SK-N-SH (cell line): ENCODE measurements at regions not wholly inside any gene's neighbourhood (a gene's known extent, or its start where the extent isn't known, plus 50 kb on each side); places are given as distances from the start of the nearest gene placed in this dataset.

Experiments used
- CTCF ChIA-PET: fragments of 300-600, 350-600 bp; formaldehyde crosslinking; extraction: SDS; loops from one replicate; lab custom pipeline; 2021; lab: Yijun Ruan, JAX
- POLR2A ChIA-PET: fragments of 350-600 bp; sonication (Branson Sonifier 250); formaldehyde crosslinking; extraction: SDS; loops from one replicate; lab custom pipeline; 2020; ENCODE audit warnings: antibody characterized with exemption, inconsistent platforms; lab: Yijun Ruan, JAX
- DNase-seq: peaks from one replicate; pipeline ENCODE4 v3.0.0; 2012
- H2AFZ ChIP-seq: fragments of 200-600 bp; sonication (generic); 2 replicates; pipeline ENCODE4 v1.8.1; 2016; ENCODE audit warnings: antibody characterized with exemption, mild to moderate bottlenecking, low read depth
- H3F3A ChIP-seq: fragments of 200-600 bp; sonication (generic); replicated peaks from 2 replicates; pipeline ENCODE3; 2016; ENCODE audit warnings: antibody characterized with exemption, mild to moderate bottlenecking; ENCODE audit not compliant: insufficient read depth
- H3K27ac ChIP-seq, 2 experiments: fragments of 200-500 bp in 1 of 2; fragments of 200-600 bp in 1 of 2; sonication (Bioruptor generic) in 1 of 2; sonication (generic), shearing (Covaris generic) in 1 of 2; 2 replicates each; pipeline versions ENCODE4 v1.5.1 to v1.6.1; 2014 to 2016; ENCODE audit warnings: low read depth in 2 of 2, inconsistent platforms in 1 of 2, low read length in 1 of 2, mild to moderate bottlenecking in 1 of 2, mixed read lengths in 1 of 2
- H3K27me3 ChIP-seq: fragments of 200-600 bp; sonication (generic), shearing (Covaris generic); 2 replicates; pipeline ENCODE4 v1.6.1; 2016; ENCODE audit warnings: mixed run types; ENCODE audit not compliant: insufficient read depth
- H3K36me3 ChIP-seq, 2 experiments: fragments of 200-500 bp in 1 of 2; fragments of 200-600 bp in 1 of 2; sonication (Bioruptor generic) in 1 of 2; sonication (generic) in 1 of 2; replicated peaks in 1 of 2; 2 replicates each; pipeline versions ENCODE3 to v1.5.1; 2014 to 2016; ENCODE audit warnings: low read length in 1 of 2, mild to moderate bottlenecking in 1 of 2; ENCODE audit not compliant: insufficient read depth in 2 of 2, control insufficient read depth in 1 of 2
- H3K4me1 ChIP-seq, 2 experiments: fragments of 200-500 bp in 1 of 2; fragments of 200-600 bp in 1 of 2; sonication (Bioruptor generic) in 1 of 2; sonication (generic), shearing (Covaris generic) in 1 of 2; 2 replicates each; pipeline versions ENCODE4 v1.5.1 to v1.6.1; 2014 to 2016; ENCODE audit warnings: low read depth in 1 of 2, low read length in 1 of 2, mixed run types in 1 of 2; ENCODE audit not compliant: insufficient read depth in 2 of 2, control insufficient read depth in 1 of 2
- H3K4me2 ChIP-seq: fragments of 200-600 bp; sonication (generic), shearing (Covaris generic); 2 replicates; pipeline ENCODE4 v1.6.1; 2017; ENCODE audit warnings: mixed run types
- H3K4me3 ChIP-seq, 2 experiments: fragments of 200-500 bp in 1 of 2; fragments of 200-600 bp in 1 of 2; sonication (Bioruptor generic) in 1 of 2; sonication (generic), shearing (Covaris generic) in 1 of 2; 2 replicates each; pipeline versions ENCODE4 v1.5.1 to v1.8.1; 2014 to 2016; ENCODE audit warnings: low read depth in 2 of 2, inconsistent platforms in 1 of 2, low read length in 1 of 2, mild to moderate bottlenecking in 1 of 2, mixed read lengths in 1 of 2, moderate library complexity in 1 of 2
- H3K79me2 ChIP-seq: fragments of 200-600 bp; sonication (generic); 2 replicates; pipeline ENCODE4 v1.8.1; 2017; ENCODE audit warnings: mild to moderate bottlenecking; ENCODE audit not compliant: insufficient read depth
- H3K9ac ChIP-seq: fragments of 200-600 bp; sonication (generic); 2 replicates; pipeline ENCODE4 v1.6.1; 2017; ENCODE audit warnings: mixed run types
- H3K9me2 ChIP-seq: fragments of 200-600 bp; sonication (generic); 2 replicates; pipeline ENCODE4 v1.6.1; 2017; ENCODE audit warnings: mixed run types
- H3K9me3 ChIP-seq: fragments of 200-600 bp; sonication (generic); 2 replicates; pipeline ENCODE4 v1.6.1; 2017; ENCODE audit warnings: mixed run types, mild to moderate bottlenecking, moderate library complexity
- H4K20me1 ChIP-seq: fragments of 200-600 bp; sonication (generic); 2 replicates; pipeline ENCODE4 v1.6.1; 2017; ENCODE audit warnings: mild to moderate bottlenecking, mixed run types; ENCODE audit not compliant: insufficient read depth
- CHD2 ChIP-seq: fragments of 150-350 bp; IDR thresholded peaks from 2 replicates; pipeline ENCODE4 v1.6.1; 2018; ENCODE audit warnings: low read length; ENCODE audit not compliant: partially characterized antibody
- EP300 ChIP-seq, 2 experiments: IDR thresholded peaks; 2 replicates each; pipeline versions ENCODE4 v1.4.0 to v1.6.1; 2012; ENCODE audit warnings: borderline replicate concordance in 1 of 2, low read depth in 1 of 2, low read length in 1 of 2
- FOSL2 ChIP-seq: IDR thresholded peaks from 2 replicates; pipeline ENCODE4 v1.4.0; 2012; ENCODE audit warnings: low read depth, mild to moderate bottlenecking, moderate library complexity, borderline replicate concordance
- FOXM1 ChIP-seq: IDR thresholded peaks from 2 replicates; pipeline ENCODE4 v1.4.0; 2012; ENCODE audit warnings: low read depth, mild to moderate bottlenecking
- GABPA ChIP-seq: IDR thresholded peaks from 2 replicates; pipeline ENCODE4 v1.4.0; 2012; ENCODE audit warnings: low read depth, mild to moderate bottlenecking
- GATA2 ChIP-seq: sonication (generic); formaldehyde crosslinking; IDR thresholded peaks from 2 replicates; pipeline ENCODE4 v1.5.0; 2020; ENCODE audit warnings: mild to moderate bottlenecking, missing genetic modification reagents
- MEF2A ChIP-seq: IDR thresholded peaks from 2 replicates; pipeline ENCODE4 v1.4.0; 2012; ENCODE audit warnings: low read depth, borderline replicate concordance
- NFIC ChIP-seq: IDR thresholded peaks from 2 replicates; pipeline ENCODE4 v1.4.0; 2012; ENCODE audit warnings: borderline replicate concordance
- RCOR1 ChIP-seq: fragments of 150-350 bp; IDR thresholded peaks from 2 replicates; pipeline ENCODE4 v1.6.1; 2017; ENCODE audit warnings: antibody characterized with exemption, low read length
- RXRA ChIP-seq: IDR thresholded peaks from 2 replicates; pipeline ENCODE4 v1.4.0; 2012; ENCODE audit warnings: low read depth, mild to moderate bottlenecking, borderline replicate concordance
- SIN3A ChIP-seq: IDR thresholded peaks from 2 replicates; pipeline ENCODE4 v1.6.1; 2012; ENCODE audit warnings: low read depth, mild to moderate bottlenecking, low read length, moderate library complexity, borderline replicate concordance
- TCF12 ChIP-seq: IDR thresholded peaks from 2 replicates; pipeline ENCODE4 v1.4.0; 2012
- TEAD4 ChIP-seq: IDR thresholded peaks from 2 replicates; pipeline ENCODE4 v1.4.0; 2012; ENCODE audit warnings: mild to moderate bottlenecking, borderline replicate concordance; ENCODE audit not compliant: insufficient read depth
- WGBS: methylation state at CpG from one replicate; pipeline ENCODE4 v1.1.6; 2017; ENCODE audit warnings: low lambda C conversion rate; 5-methylcytosine and 5-hydroxymethylcytosine counted together
- TF ChIP-seq, protein P1 (sequence below): IDR thresholded peaks from 2 replicates; pipeline ENCODE4 v1.6.1; 2012; ENCODE audit warnings: mild to moderate bottlenecking, low read depth, low read length, moderate library complexity
- TF ChIP-seq, protein P2 (sequence below): fragments of 150-350 bp; IDR thresholded peaks from 2 replicates; pipeline ENCODE4 v1.6.1; 2017; ENCODE audit warnings: antibody characterized with exemption, low read length, low read depth, borderline replicate concordance

DNA sequence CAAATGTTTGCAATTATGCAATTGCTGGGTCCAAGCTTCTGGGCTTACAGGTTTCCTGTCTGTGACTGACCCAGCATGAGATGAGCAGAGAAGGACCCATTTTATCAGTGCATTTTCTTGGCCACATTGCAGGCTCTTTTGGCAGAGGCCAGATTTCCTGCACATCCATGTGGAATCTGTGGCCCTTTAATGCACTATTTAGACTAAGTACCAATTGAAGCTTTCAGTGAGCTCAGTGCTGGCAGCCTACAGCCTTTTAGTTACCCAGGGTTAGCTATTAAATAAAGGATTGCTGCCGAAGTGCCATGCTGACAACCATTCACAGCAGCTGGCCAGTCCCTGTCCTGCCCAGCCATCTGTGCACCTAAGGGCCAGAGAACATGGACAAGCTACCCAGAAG, 165.0 kb downstream of the ANKRD30B start (continued):
- TF ChIP-seq NFIC: no peak
- no peak for TF ChIP-seq FOXM1
- TF ChIP-seq, protein P1, sequence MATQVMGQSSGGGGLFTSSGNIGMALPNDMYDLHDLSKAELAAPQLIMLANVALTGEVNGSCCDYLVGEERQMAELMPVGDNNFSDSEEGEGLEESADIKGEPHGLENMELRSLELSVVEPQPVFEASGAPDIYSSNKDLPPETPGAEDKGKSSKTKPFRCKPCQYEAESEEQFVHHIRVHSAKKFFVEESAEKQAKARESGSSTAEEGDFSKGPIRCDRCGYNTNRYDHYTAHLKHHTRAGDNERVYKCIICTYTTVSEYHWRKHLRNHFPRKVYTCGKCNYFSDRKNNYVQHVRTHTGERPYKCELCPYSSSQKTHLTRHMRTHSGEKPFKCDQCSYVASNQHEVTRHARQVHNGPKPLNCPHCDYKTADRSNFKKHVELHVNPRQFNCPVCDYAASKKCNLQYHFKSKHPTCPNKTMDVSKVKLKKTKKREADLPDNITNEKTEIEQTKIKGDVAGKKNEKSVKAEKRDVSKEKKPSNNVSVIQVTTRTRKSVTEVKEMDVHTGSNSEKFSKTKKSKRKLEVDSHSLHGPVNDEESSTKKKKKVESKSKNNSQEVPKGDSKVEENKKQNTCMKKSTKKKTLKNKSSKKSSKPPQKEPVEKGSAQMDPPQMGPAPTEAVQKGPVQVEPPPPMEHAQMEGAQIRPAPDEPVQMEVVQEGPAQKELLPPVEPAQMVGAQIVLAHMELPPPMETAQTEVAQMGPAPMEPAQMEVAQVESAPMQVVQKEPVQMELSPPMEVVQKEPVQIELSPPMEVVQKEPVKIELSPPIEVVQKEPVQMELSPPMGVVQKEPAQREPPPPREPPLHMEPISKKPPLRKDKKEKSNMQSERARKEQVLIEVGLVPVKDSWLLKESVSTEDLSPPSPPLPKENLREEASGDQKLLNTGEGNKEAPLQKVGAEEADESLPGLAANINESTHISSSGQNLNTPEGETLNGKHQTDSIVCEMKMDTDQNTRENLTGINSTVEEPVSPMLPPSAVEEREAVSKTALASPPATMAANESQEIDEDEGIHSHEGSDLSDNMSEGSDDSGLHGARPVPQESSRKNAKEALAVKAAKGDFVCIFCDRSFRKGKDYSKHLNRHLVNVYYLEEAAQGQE: no peak
- TF ChIP-seq, protein P2, sequence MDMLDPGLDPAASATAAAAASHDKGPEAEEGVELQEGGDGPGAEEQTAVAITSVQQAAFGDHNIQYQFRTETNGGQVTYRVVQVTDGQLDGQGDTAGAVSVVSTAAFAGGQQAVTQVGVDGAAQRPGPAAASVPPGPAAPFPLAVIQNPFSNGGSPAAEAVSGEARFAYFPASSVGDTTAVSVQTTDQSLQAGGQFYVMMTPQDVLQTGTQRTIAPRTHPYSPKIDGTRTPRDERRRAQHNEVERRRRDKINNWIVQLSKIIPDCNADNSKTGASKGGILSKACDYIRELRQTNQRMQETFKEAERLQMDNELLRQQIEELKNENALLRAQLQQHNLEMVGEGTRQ: no peak
- TF ChIP-seq GATA2 (CRISPR knock-in tag): no peak
- TF ChIP-seq SIN3A: no peak
- TF ChIP-seq RXRA: no peak

DNA sequence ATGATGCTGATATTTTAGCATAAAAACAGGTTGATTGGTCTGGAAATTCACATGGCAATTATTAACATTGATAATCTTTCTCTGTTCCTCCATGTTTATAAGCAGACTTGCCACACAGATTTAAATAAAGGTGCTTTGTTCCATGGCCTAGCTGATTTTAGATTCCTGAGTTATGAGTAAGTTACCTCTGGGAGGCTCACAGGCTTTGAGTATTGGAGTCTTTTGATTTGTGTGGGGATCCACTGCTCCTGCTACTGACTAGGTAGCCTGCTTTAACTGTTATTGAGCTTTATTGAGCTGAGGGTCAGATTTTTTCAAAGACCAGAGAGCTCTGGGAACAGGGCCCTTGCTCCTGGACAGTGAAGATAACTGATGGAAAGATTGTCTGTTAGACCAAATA, 166.1 kb downstream of the ANKRD30B start:
- H3K9me3 ChIP-seq: no peaks in the 10 kb centered on the region
- no peaks in the 10 kb centered on the region for H3K9me2 ChIP-seq
- no peak overlapping the region for H2AFZ ChIP-seq
- H3K9ac ChIP-seq: no peak overlapping the region
- no peak for DNase-seq
- no peaks in the 10 kb centered on the region for H3F3A ChIP-seq
- H3K36me3 ChIP-seq: no peaks in the 10 kb centered on the region
- TF ChIP-seq GABPA (no peak), MEF2A (no peak), SIN3A (no peak), NFIC (no peak)
- no peak overlapping the region for H3K4me2 ChIP-seq
- ChIA-PET CTCF (no interaction called here), POLR2A (no interaction called here)
- no peaks in the 10 kb centered on the region for H3K4me1 ChIP-seq
- H3K4me3 ChIP-seq: no peak overlapping the region
- no peaks in the 10 kb centered on the region for H3K79me2 ChIP-seq
- H3K27ac ChIP-seq: no peak overlapping the region
- H3K27me3 ChIP-seq: no peaks in the 10 kb centered on the region; the same call in 1 of the 2 replicates
- no peaks in the 10 kb centered on the region for H4K20me1 ChIP-seq

DNA sequence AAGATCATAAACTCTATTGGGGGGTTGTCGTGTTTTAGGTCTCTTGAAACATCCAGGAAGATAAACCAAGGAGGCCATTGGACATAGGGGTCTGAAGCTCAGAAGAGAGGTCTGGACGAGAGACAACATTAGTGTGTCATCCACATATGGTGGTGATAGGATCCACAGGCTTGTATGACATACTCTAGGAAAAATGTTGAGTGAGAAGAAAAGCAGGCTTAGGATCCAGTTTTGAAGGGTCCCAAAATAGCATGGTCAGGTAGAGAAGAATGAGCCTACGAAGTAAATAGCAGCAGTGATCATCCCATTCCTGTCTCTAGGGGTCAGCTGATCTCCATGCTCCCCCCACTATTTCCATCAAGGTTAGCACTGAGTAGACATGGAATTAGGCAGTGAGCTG, 166.8 kb downstream of the ANKRD30B start:
- Histone ChIP-seq H3K36me3 (no peaks in the 10 kb centered on the region), H3K4me1 (no peaks in the 10 kb centered on the region), H3K9me3 (no peaks in the 10 kb centered on the region), H4K20me1 (no peaks in the 10 kb centered on the region), H3K27ac (no peak overlapping the region), H3K4me3 (no peak overlapping the region), H3K9ac (no peak overlapping the region), H3K27me3 (no peaks in the 10 kb centered on the region; the same call in 1 of the 2 replicates), H3F3A (no peaks in the 10 kb centered on the region), H3K9me2 (no peaks in the 10 kb centered on the region), H2AFZ (no peak overlapping the region), H3K79me2 (no peaks in the 10 kb centered on the region), H3K4me2 (no peak overlapping the region)
- TF ChIP-seq RCOR1 (no peak), TEAD4 (no peak), FOSL2 (no peak), GABPA (no peak), EP300 (IDR thresholded peaks at IDR 0.05; ENCODE audit: borderline replicate concordance in 1 of 2, low read depth in 1 of 2, low read length in 1 of 2) (no peak), MEF2A (no peak), TCF12 (no peak), CHD2 (no peak)
- TF ChIP-seq, protein P2: no peak
- CTCF ChIA-PET: no interaction called here
- no peak for DNase-seq
- WGBS: 5% methylated on average over 3 of the region's 3 CpGs
- POLR2A ChIA-PET: no interaction called here
